ENCODE measurements at regions not wholly inside any gene's neighbourhood (a gene's known extent, or its start where the extent isn't known, plus 50 kb on each side); places are given as distances from the start of the nearest gene placed in this dataset.
A peak's percentile ranks its signal among the peaks of the same experiment; 100 is the strongest.

DNA sequence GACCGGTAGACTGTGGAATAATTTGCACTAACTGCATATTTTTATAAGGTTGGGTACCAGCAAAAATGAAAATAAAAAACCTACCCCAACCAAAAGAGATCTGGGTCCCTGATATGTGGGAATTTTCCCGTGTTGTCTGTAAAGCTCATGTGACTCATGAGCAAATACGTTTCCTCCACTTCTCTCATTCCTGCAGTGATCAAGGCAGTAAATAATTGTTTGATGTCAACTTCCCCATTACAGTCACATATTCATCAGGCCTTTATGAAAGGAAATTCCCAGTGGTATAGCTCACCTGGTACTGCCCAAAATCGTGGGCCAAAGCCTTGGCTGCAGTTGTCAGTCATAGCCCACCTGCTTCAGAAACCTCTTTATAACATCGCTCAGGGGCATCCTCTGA, 166.0 kb upstream of the ANK3 start:
- Histone ChIP-seq H3K4me1 (ENCODE audit: low read depth) (no peaks in the 10 kb centered on the region), H3K9me3 (no peaks in the 10 kb centered on the region), H3K4me3 (no peak overlapping the region), H3K36me3 (ENCODE audit: low read depth) (no peaks in the 10 kb centered on the region)
- intact Hi-C loops (cut with DNase I, micrococcal nuclease): no loop called here
- DNase-seq (no peak), ATAC-seq (no peak)
- TF ChIP-seq, protein P1, sequence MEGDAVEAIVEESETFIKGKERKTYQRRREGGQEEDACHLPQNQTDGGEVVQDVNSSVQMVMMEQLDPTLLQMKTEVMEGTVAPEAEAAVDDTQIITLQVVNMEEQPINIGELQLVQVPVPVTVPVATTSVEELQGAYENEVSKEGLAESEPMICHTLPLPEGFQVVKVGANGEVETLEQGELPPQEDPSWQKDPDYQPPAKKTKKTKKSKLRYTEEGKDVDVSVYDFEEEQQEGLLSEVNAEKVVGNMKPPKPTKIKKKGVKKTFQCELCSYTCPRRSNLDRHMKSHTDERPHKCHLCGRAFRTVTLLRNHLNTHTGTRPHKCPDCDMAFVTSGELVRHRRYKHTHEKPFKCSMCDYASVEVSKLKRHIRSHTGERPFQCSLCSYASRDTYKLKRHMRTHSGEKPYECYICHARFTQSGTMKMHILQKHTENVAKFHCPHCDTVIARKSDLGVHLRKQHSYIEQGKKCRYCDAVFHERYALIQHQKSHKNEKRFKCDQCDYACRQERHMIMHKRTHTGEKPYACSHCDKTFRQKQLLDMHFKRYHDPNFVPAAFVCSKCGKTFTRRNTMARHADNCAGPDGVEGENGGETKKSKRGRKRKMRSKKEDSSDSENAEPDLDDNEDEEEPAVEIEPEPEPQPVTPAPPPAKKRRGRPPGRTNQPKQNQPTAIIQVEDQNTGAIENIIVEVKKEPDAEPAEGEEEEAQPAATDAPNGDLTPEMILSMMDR (IDR thresholded peaks at IDR 0.05): no peak

DNA sequence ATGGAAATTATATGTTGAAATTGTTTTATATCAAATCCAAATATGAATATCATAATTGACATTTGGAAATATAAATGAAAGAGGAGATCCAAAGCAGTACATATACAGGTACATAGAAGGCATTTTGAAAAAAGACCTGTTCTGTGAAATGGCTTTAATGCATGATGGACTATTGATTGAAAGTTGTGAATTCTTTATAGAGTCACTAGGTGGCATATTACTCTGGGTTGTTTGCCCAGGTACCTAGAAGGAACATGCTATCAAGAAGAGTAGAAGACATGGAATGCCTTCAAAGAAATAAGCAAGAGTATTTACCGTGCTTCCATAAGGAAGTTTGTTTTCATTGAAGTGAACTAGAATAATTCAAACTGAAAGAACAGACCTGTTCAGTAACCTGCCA, 160.0 kb upstream of the ANK3 start:
- TF ChIP-seq, protein P1 (IDR thresholded peaks at IDR 0.05): no peak
- no peak overlapping the region for H3K4me3 ChIP-seq
- H3K9me3 ChIP-seq: no peaks in the 10 kb centered on the region
- ATAC-seq (peak; percentile 66), DNase-seq (no peak)
- intact Hi-C loops (cut with DNase I, micrococcal nuclease): no loop called here
- H3K36me3 ChIP-seq (ENCODE audit: low read depth): no peaks in the 10 kb centered on the region
- H3K4me1 ChIP-seq (ENCODE audit: low read depth): no peaks in the 10 kb centered on the region

DNA sequence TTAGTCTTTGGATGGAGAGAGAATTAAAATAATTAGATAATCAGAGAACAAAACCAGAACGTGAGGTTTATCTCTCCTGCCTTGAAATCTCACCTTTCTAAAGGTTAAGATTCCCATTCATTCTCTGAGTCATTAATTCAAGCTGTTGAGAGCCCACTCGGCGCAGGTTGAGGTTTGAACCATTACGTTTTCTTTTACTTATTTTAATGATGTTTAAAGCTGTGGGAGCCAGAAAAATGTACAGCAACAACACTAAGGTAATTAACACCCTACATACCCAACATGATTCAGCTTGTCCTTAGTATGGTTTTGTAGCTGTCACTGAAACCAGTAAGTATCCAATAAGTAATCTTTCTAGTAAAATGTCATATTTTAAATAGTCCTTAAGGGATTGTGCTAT, 153.0 kb upstream of the ANK3 start:
- Histone ChIP-seq H3K36me3 (ENCODE audit: low read depth) (no peaks in the 10 kb centered on the region), H3K4me3 (no peak overlapping the region), H3K4me1 (ENCODE audit: low read depth) (no peaks in the 10 kb centered on the region), H3K9me3 (no peaks in the 10 kb centered on the region)
- TF ChIP-seq, protein P1 (IDR thresholded peaks at IDR 0.05): no peak
- ATAC-seq (no peak), DNase-seq (no peak)
- intact Hi-C loops (cut with DNase I, micrococcal nuclease): no loop called here

DNA sequence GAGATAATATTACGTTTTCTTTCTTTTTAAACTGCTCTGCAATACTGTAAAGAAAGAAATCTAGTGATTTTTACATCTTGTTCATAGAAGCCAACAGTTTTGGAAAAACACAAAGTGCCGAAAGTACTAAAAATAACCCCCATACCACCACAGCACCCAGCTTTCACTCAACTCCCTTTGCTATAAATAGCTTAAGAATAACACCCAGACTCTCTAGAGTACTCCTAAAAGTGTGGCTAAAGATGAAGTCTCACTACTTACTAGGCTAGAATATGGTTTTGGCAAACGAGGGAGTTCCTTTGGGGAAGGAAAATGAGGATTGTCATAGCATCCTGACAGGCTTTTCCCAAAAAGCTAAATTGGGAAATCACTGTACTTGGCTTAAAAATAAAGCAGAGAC, 151.8 kb upstream of the ANK3 start:
- TF ChIP-seq, protein P1 (IDR thresholded peaks at IDR 0.05): no peak
- intact Hi-C loops (cut with DNase I, micrococcal nuclease): no loop called here
- Histone ChIP-seq H3K36me3 (ENCODE audit: low read depth) (no peaks in the 10 kb centered on the region), H3K9me3 (no peaks in the 10 kb centered on the region), H3K4me3 (no peak overlapping the region), H3K4me1 (ENCODE audit: low read depth) (no peaks in the 10 kb centered on the region)
- ATAC-seq: no peak
- no peak for DNase-seq

DNA sequence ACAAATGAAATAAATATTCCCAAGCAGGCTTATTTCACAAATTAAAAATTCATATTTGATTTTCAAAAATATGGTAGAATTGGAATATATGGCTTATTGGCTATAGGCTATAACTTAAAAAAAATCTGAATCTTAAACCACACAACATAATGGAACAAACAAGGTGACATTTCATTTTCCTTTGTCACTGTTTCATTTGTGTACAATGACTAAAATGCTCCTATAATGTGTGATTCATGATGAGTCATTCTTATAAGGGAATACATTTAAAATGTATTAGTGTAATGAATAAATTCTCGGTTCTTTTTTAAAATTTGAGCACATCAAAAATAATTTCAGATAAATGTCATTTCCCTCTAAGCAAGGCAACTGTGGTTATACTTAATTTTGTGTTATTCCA, 148.0 kb upstream of the ANK3 start:
- no peak for ATAC-seq
- intact Hi-C loops (cut with DNase I, micrococcal nuclease): no loop called here
- Histone ChIP-seq H3K4me3 (no peak overlapping the region), H3K4me1 (ENCODE audit: low read depth) (no peaks in the 10 kb centered on the region), H3K9me3 (no peaks in the 10 kb centered on the region), H3K36me3 (ENCODE audit: low read depth) (no peaks in the 10 kb centered on the region)
- DNase-seq: no peak
- TF ChIP-seq, protein P1 (IDR thresholded peaks at IDR 0.05): no peak

DNA sequence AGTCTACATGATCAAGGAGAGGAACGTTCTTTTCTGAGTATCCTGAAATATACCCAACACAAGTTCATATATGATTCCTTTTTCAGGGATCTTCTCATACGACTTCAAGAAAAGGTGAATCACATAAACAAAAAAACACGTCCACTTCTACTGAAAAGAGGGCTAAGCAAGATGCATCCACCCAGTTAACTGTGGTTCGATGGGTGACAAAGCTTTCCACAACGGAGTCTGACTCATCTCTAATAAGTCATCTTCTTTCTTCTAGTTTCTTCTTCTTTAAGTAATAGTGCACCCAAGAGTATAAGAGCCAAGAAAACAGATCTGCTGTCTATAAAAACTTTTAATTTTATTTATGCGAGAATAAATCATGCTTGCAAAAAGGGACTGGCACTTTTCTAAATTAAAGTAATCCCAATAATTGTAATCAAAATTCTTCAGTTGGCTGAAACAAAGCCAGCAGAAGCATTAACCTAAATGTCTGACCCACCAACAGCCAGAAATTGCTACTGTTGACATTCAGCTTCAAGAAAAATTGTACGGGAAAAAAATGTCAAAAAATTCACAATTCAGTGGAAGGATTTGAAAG, 146.9 kb upstream of the ANK3 start:
- TF ChIP-seq, protein P1 (IDR thresholded peaks at IDR 0.05): no peak
- ATAC-seq: no peak
- intact Hi-C loops (cut with DNase I, micrococcal nuclease): no loop called here

More for the DNA sequence above, 146.9 kb upstream of the ANK3 start:
- Histone ChIP-seq H3K36me3 (ENCODE audit: low read depth) (no peaks in the 10 kb centered on the region), H3K4me1 (ENCODE audit: low read depth) (peaks cover 6% of the 10 kb centered on the region), H3K4me3 (no peak overlapping the region), H3K9me3 (no peaks in the 10 kb centered on the region)
- DNase-seq: no peak

Measured in mucosa of descending colon (tissue), 3 donors.